Astrocyte of the spinal cord (primary cell): ENCODE measurements at regions not wholly inside any gene's neighbourhood (a gene's known extent, or its start where the extent isn't known, plus 50 kb on each side); places are given as distances from the start of the nearest gene placed in this dataset.

ENCODE experiments used
- DNase-seq: peaks from one replicate; pipeline ENCODE4 v3.0.0; 2011; ENCODE audit warnings: low read depth, low spot score
- H3K4me3 ChIP-seq: 2 replicates; pipeline ENCODE4 v1.5.1; 2011; ENCODE audit warnings: low read depth, mild to moderate bottlenecking, low read length, moderate library complexity
- CTCF ChIP-seq: IDR thresholded peaks from 2 replicates; pipeline ENCODE4 v1.5.1; 2012; ENCODE audit warnings: low read depth, mild to moderate bottlenecking, low read length, inconsistent platforms
- in situ Hi-C: cut with HindIII; loops from 2 replicates; pipeline ENCODE4 v1.10.0; 2017; ENCODE audit warnings: low sequenced_read_pairs

GRCh38 chr7:94160719-94161435, 156.7 kb upstream of the BET1 start:
- DNase-seq: no peak
- H3K4me3 ChIP-seq: no peak overlapping the region
- in situ Hi-C loops: no loop called here
- TF ChIP-seq CTCF: no peak

- in situ Hi-C loops: no loop called here
- TF ChIP-seq CTCF: no peak
- DNase-seq: no peak
- H3K4me3 ChIP-seq: no peak overlapping the region
Observed at GRCh38 chr7:94161476-94161875, 157.3 kb upstream of the BET1 start.

- H3K4me3 ChIP-seq: no peak overlapping the region
- DNase-seq: no peak
- no peak for TF ChIP-seq CTCF
- in situ Hi-C loops: no loop called here
Observed at GRCh38 chr7:94169682-94170081, 165.5 kb upstream of the BET1 start.

- no peak for DNase-seq
- in situ Hi-C loops: no loop called here
- TF ChIP-seq CTCF: no peak
- H3K4me3 ChIP-seq: no peak overlapping the region
Observed at GRCh38 chr7:94170836-94171235, 166.7 kb upstream of the BET1 start.

GRCh38 chr7:94173436-94173835, 169.3 kb upstream of the BET1 start:
- no peak overlapping the region for H3K4me3 ChIP-seq
- no peak for DNase-seq
- TF ChIP-seq CTCF: no peak
- in situ Hi-C loops: no loop called here

GRCh38 chr7:94174375-94174774, 170.2 kb upstream of the BET1 start:
- in situ Hi-C loops: no loop called here

More at GRCh38 chr7:94174375-94174774, 170.2 kb upstream of the BET1 start:
- no peak overlapping the region for H3K4me3 ChIP-seq
- DNase-seq: no peak
- no peak for TF ChIP-seq CTCF
